ENCODE measurements at regions not wholly inside any gene's neighbourhood (a gene's known extent, or its start where the extent isn't known, plus 50 kb on each side); places are given as distances from the start of the nearest gene placed in this dataset.

- DNase-seq (ENCODE audit: low spot score in 2 of 2) = no peak
- H3K27me3 ChIP-seq = no peaks in the 10 kb centered on the region
- no peak for TF ChIP-seq EP300 (IDR thresholded peaks at IDR 0.05)
- TF ChIP-seq CTCF (IDR thresholded peaks at IDR 0.05) = no peak
- peaks cover 0 to 9% (median 0%) of the 10 kb centered on the region in 4 donors for H3K9me3 ChIP-seq
- no peak overlapping the region for H3K27ac ChIP-seq
- H3K36me3 ChIP-seq = no peaks in the 10 kb centered on the region
- H3K4me1 ChIP-seq = no peaks in the 10 kb centered on the region
- WGBS, 2 donors = 69 to 75% methylated on average over 1 of the region's 1 CpG
- no peak overlapping the region for H3K4me3 ChIP-seq
These were observed 263.5 kb upstream of the POU3F1 start for GRCh38 chr1:38310079-38310478.

- H3K9me3 ChIP-seq = peaks cover 0 to 9% (median 0%) of the 10 kb centered on the region in 4 donors
- no peaks in the 10 kb centered on the region for H3K36me3 ChIP-seq
- no peak overlapping the region for H3K4me3 ChIP-seq
- no peak overlapping the region for H3K27ac ChIP-seq
- TF ChIP-seq CTCF (IDR thresholded peaks at IDR 0.05) (no peak), EP300 (IDR thresholded peaks at IDR 0.05) (no peak), POLR2A (IDR thresholded peaks at IDR 0.05) (no peak)
- 74 to 75% methylated on average over 2 of the region's 2 CpGs for WGBS, 2 donors
- H3K4me1 ChIP-seq = no peaks in the 10 kb centered on the region
- H3K27me3 ChIP-seq = no peaks in the 10 kb centered on the region
- no peak for DNase-seq (ENCODE audit: low spot score in 2 of 2)
These were observed 262.2 kb upstream of the POU3F1 start for GRCh38 chr1:38308780-38309179.

DNA sequence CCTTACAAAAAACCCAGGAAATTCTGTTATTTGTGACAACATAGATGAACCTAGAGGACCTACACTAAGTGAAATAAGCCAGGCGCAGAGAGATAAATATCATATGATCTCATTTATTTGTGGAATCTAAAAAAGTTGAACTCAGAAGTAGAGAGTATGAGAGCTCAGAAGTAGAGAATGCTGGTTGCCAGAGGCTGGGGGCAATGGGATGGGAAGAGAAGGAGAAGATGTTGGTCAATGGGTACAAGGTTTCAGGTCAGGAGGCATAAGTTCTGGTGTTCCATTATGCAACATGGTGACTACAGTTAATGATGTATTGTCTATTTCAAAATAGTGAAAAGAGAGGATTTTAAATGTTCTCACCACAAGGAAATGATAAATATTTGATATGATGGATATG lies 259.1 kb upstream of the POU3F1 start:
- no peak overlapping the region for H3K27ac ChIP-seq
- no peaks in the 10 kb centered on the region for H3K36me3 ChIP-seq
- TF ChIP-seq POLR2A (IDR thresholded peaks at IDR 0.05) (no peak), EP300 (IDR thresholded peaks at IDR 0.05) (no peak), CTCF (IDR thresholded peaks at IDR 0.05) (no peak)
- peaks cover 0 to 4% (median 0%) of the 10 kb centered on the region in 4 donors for H3K9me3 ChIP-seq
- no peaks in the 10 kb centered on the region for H3K27me3 ChIP-seq
- no peak overlapping the region for H3K4me3 ChIP-seq
- H3K4me1 ChIP-seq = no peaks in the 10 kb centered on the region
- 94 to 98% methylated on average over 1 of the region's 1 CpG for WGBS, 2 donors
- DNase-seq (ENCODE audit: low spot score in 2 of 2) = no peak

DNA sequence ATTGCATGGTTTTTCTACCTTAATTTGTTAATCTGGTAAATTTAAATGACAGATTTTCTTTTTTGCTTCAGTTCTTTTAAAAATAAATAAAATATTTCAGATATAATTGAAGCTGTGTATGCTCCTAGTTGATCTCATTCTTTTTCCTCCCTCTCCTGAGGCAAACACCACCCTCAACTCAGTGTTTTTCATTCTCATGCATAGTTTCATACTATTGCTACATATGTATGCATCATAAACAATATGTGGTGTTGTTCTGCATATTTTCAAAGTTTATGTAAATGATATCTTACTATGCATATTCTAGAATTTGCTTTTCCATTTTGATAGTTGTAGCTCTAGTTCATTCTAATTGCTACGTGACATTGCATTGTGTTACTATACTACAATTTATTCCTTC lies 257.2 kb upstream of the POU3F1 start:
- Histone ChIP-seq H3K27ac (no peak overlapping the region), H3K9me3 (peaks cover 0 to under 1% (median 0%) of the 10 kb centered on the region in 4 donors), H3K36me3 (no peaks in the 10 kb centered on the region), H3K4me1 (no peaks in the 10 kb centered on the region), H3K27me3 (no peaks in the 10 kb centered on the region), H3K4me3 (no peak overlapping the region)
- no peak for DNase-seq (ENCODE audit: low spot score in 2 of 2)
- TF ChIP-seq EP300 (IDR thresholded peaks at IDR 0.05) (no peak), CTCF (IDR thresholded peaks at IDR 0.05) (no peak), POLR2A (IDR thresholded peaks at IDR 0.05) (no peak)
- 43 to 52% methylated on average over 1 of the region's 1 CpG for WGBS, 2 donors

- H3K9me3 ChIP-seq = no peaks in the 10 kb centered on the region
- TF ChIP-seq POLR2A (IDR thresholded peaks at IDR 0.05) (no peak), EP300 (IDR thresholded peaks at IDR 0.05) (no peak), CTCF (IDR thresholded peaks at IDR 0.05) (no peak)
- no peak for DNase-seq (ENCODE audit: low spot score in 2 of 2)
- H3K27me3 ChIP-seq = no peaks in the 10 kb centered on the region
- no peak overlapping the region for H3K27ac ChIP-seq
- no peaks in the 10 kb centered on the region for H3K4me1 ChIP-seq
- no peaks in the 10 kb centered on the region for H3K36me3 ChIP-seq
- H3K4me3 ChIP-seq = no peak overlapping the region
- WGBS, 2 donors = 69% methylated on average over 7 of the region's 7 CpGs
These were observed 254.4 kb upstream of the POU3F1 start for GRCh38 chr1:38301040-38301439.
